CD4-positive, alpha-beta T cell treated with Interleukin-15 for 4 hours (primary cell): ENCODE measurements at regions not wholly inside any gene's neighbourhood (a gene's known extent, or its start where the extent isn't known, plus 50 kb on each side); places are given as distances from the start of the nearest gene placed in this dataset.

Experiments used
- DNase-seq: peaks from one replicate; pipeline ENCODE4 v3.0.0-alpha.2; 2020; ENCODE audit warnings: low spot score

- peak; percentile 74 for DNase-seq
Observed at GRCh38 chr12:47307680-47308399, 228.1 kb upstream of the AMIGO2 start.

GRCh38 chr12:47306773-47307679, 227.3 kb upstream of the AMIGO2 start:
- DNase-seq, result peak; percentile 60

GRCh38 chr12:47306130-47306529, 226.4 kb upstream of the AMIGO2 start:
- DNase-seq, result no peak

GRCh38 chr12:47305464-47305863, 225.7 kb upstream of the AMIGO2 start:
- no peak for DNase-seq

- DNase-seq, result no peak
Observed at GRCh38 chr12:47303995-47304560, 224.3 kb upstream of the AMIGO2 start.

GRCh38 chr12:47303207-47303606, 223.4 kb upstream of the AMIGO2 start:
- DNase-seq, result no peak

- no peak for DNase-seq
Observed at GRCh38 chr12:47302111-47302671, 222.4 kb upstream of the AMIGO2 start.

- DNase-seq, result no peak
Observed at GRCh38 chr12:47299586-47299985, 219.8 kb upstream of the AMIGO2 start.

- peak; percentile 22 for DNase-seq
Observed at GRCh38 chr12:47297993-47298392, 218.2 kb upstream of the AMIGO2 start.

- no peak for DNase-seq
Observed at GRCh38 chr12:47296828-47297227, 217.1 kb upstream of the AMIGO2 start.

- no peak for DNase-seq
Observed at GRCh38 chr12:47293406-47293805, 213.6 kb upstream of the AMIGO2 start.

GRCh38 chr12:47286676-47287075, 206.9 kb upstream of the AMIGO2 start:
- DNase-seq, result no peak
